Osteoblast (primary cell): ENCODE measurements at regions not wholly inside any gene's neighbourhood (a gene's known extent, or its start where the extent isn't known, plus 50 kb on each side); places are given as distances from the start of the nearest gene placed in this dataset.

ENCODE experiments used
- DNase-seq: peaks from one replicate; pipeline ENCODE4 v3.0.0; 2011; ENCODE audit warnings: low spot score, mixed read lengths; ENCODE audit not compliant: insufficient read length; ENCODE audit errors: missing footprints
- H2AFZ ChIP-seq: 2 replicates; pipeline ENCODE4 v1.6.0; 2011; ENCODE audit warnings: mild to moderate bottlenecking, low read length
- H3K27ac ChIP-seq: 2 replicates; pipeline ENCODE4 v1.5.1; 2011; ENCODE audit warnings: mild to moderate bottlenecking, low read depth, low read length, moderate library complexity
- H3K27me3 ChIP-seq: 2 replicates; pipeline ENCODE4 v1.6.0; 2012; ENCODE audit warnings: mild to moderate bottlenecking, control low read depth, inconsistent platforms, low read length, moderate library complexity; ENCODE audit not compliant: insufficient read depth
- H3K36me3 ChIP-seq: 2 replicates; pipeline ENCODE4 v1.5.1; 2011; ENCODE audit warnings: mild to moderate bottlenecking, low read length, control low read depth, moderate library complexity; ENCODE audit not compliant: insufficient read depth
- H3K4me1 ChIP-seq: 2 replicates; pipeline ENCODE4 v1.5.1; 2011; ENCODE audit warnings: mild to moderate bottlenecking, low read length, control low read depth, moderate library complexity; ENCODE audit not compliant: insufficient read depth
- H3K4me2 ChIP-seq: 2 replicates; pipeline ENCODE4 v1.6.0; 2011; ENCODE audit warnings: mild to moderate bottlenecking, low read length; ENCODE audit not compliant: insufficient read depth
- H3K4me3 ChIP-seq: fragments of 200-600 bp; sonication (generic); 3 replicates; pipeline ENCODE4 v1.5.1; 2012; ENCODE audit warnings: mild to moderate bottlenecking, low read length, inconsistent platforms; ENCODE audit not compliant: insufficient read depth
- H3K79me2 ChIP-seq: 2 replicates; pipeline ENCODE4 v1.6.0; 2012; ENCODE audit warnings: mild to moderate bottlenecking, low read length, control low read depth, inconsistent platforms; ENCODE audit not compliant: insufficient read depth
- H3K9me3 ChIP-seq: 2 replicates; pipeline ENCODE4 v1.5.1; 2011; ENCODE audit warnings: low read depth, low read length, control low read depth
- H4K20me1 ChIP-seq: 2 replicates; pipeline ENCODE4 v1.6.0; 2012; ENCODE audit warnings: mild to moderate bottlenecking, low read length, control low read depth; ENCODE audit not compliant: insufficient read depth
- TF ChIP-seq, protein P1 (sequence below): IDR thresholded peaks from 2 replicates; pipeline ENCODE4 v1.5.1; 2011; ENCODE audit warnings: mild to moderate bottlenecking, low read depth, low read length, moderate library complexity; ENCODE audit errors: extremely low read depth

DNA sequence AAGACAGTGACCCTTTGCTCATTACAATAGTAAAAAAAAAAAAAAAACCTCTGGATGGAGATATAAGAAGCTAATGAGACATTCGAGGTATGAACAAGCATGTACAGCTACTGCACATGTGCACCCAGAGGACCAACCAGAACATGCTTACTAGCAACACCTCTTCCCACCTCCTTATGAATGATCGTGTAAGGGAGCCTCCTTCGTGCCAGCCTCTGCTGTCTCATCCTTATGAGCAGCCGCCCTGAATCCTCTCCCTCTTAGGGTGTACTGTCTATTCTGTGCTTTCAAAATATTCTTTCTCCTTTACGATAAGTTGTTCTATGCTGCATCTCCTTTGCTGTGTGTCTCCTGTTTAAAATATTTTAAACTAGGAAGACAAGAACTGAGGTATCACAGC, 91.4 kb upstream of the ACSL3 start:
- Histone ChIP-seq H3K4me1 (no peaks in the 10 kb centered on the region), H3K36me3 (no peaks in the 10 kb centered on the region), H3K79me2 (no peaks in the 10 kb centered on the region), H3K4me3 (no peak overlapping the region), H3K9me3 (no peaks in the 10 kb centered on the region), H3K27me3 (no peaks in the 10 kb centered on the region), H3K27ac (no peak overlapping the region), H2AFZ (no peak overlapping the region), H4K20me1 (no peaks in the 10 kb centered on the region), H3K4me2 (no peak overlapping the region)
- DNase-seq, result no peak
- TF ChIP-seq, protein P1, sequence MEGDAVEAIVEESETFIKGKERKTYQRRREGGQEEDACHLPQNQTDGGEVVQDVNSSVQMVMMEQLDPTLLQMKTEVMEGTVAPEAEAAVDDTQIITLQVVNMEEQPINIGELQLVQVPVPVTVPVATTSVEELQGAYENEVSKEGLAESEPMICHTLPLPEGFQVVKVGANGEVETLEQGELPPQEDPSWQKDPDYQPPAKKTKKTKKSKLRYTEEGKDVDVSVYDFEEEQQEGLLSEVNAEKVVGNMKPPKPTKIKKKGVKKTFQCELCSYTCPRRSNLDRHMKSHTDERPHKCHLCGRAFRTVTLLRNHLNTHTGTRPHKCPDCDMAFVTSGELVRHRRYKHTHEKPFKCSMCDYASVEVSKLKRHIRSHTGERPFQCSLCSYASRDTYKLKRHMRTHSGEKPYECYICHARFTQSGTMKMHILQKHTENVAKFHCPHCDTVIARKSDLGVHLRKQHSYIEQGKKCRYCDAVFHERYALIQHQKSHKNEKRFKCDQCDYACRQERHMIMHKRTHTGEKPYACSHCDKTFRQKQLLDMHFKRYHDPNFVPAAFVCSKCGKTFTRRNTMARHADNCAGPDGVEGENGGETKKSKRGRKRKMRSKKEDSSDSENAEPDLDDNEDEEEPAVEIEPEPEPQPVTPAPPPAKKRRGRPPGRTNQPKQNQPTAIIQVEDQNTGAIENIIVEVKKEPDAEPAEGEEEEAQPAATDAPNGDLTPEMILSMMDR, result no peak

DNA sequence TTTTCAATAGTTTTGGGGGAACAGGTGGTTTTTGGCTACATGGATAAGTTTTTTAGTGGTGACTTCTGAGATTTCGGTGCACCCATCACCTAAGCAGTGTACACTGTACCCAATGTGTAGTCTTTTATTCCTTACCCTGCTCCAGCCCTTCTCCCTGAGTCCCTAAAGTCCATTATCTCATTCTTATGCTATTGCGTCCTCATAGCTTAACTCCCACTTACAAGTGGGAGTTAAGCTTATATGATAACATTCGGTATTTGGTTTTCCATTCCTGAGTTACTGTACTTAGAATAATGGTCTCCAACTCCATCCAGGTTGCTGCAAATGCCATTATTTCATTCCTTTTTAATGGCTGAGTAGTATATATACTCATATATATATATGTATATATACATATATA, 90.9 kb upstream of the ACSL3 start:
- TF ChIP-seq, protein P1, result no peak
- H3K79me2 ChIP-seq, result no peaks in the 10 kb centered on the region

DNA sequence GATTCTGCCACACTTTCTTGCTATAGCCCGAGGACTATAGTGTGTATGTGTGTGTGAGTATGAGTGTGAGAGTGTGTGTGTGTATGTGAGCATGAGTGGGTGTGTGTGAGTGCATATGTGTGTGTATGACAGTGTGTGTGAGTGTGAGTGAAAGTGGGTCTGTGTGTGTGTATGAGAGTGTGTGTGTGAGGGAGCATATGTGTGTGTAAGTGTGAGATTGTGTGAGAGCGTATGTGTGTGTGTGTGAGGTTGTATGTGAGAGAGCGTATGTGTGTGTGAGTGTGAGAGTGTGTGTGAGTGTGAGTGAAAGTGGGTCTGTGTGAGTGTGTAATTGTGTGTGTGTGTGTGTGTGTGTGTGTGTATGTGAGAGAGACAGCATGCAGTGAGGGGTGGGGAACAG, 89.0 kb upstream of the ACSL3 start:
- TF ChIP-seq, protein P1, result no peak
- no peak overlapping the region for H3K4me2 ChIP-seq
- no peaks in the 10 kb centered on the region for H4K20me1 ChIP-seq
- no peaks in the 10 kb centered on the region for H3K79me2 ChIP-seq
- H3K9me3 ChIP-seq, result no peaks in the 10 kb centered on the region
- DNase-seq, result no peak
- H3K4me3 ChIP-seq, result no peak overlapping the region
- no peaks in the 10 kb centered on the region for H3K4me1 ChIP-seq
- no peak overlapping the region for H2AFZ ChIP-seq
- no peak overlapping the region for H3K27ac ChIP-seq
- H3K36me3 ChIP-seq, result no peaks in the 10 kb centered on the region
- no peaks in the 10 kb centered on the region for H3K27me3 ChIP-seq

More for the DNA sequence above, 90.9 kb upstream of the ACSL3 start:
- H3K4me2 ChIP-seq, result no peak overlapping the region
- no peaks in the 10 kb centered on the region for H4K20me1 ChIP-seq
- no peaks in the 10 kb centered on the region for H3K9me3 ChIP-seq
- H3K4me1 ChIP-seq, result no peaks in the 10 kb centered on the region
- no peak overlapping the region for H3K27ac ChIP-seq
- H2AFZ ChIP-seq, result no peak overlapping the region
- DNase-seq, result no peak
- H3K4me3 ChIP-seq, result no peak overlapping the region
- no peaks in the 10 kb centered on the region for H3K27me3 ChIP-seq
- H3K36me3 ChIP-seq, result no peaks in the 10 kb centered on the region

DNA sequence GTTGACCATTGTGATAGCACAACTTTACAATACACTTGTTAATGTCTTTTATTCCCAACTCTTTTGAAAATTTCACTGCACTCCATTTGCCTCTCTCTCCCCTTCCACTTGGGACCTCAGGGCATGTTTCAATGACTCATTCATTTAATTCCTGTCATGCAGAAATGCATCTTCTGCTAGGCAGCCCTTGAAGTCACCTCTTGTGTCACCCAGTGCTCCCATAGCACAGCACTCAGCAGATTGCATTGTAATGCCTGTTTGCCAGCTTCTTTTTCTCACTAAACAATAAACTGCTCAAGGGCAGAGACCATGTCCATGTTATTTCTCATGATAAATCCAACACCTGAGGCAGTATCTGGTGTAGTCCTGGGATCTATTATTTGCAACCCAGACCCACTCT, 85.9 kb upstream of the ACSL3 start:
- no peak for DNase-seq

More for the DNA sequence above, 85.9 kb upstream of the ACSL3 start:
- H3K27ac ChIP-seq, result no peak overlapping the region
- no peaks in the 10 kb centered on the region for H3K36me3 ChIP-seq
- H3K4me1 ChIP-seq, result no peaks in the 10 kb centered on the region
- no peak overlapping the region for H3K4me2 ChIP-seq
- H3K79me2 ChIP-seq, result no peaks in the 10 kb centered on the region
- TF ChIP-seq, protein P1, result no peak
- H2AFZ ChIP-seq, result no peak overlapping the region
- H3K4me3 ChIP-seq, result no peak overlapping the region
- H3K27me3 ChIP-seq, result no peaks in the 10 kb centered on the region
- H3K9me3 ChIP-seq, result no peaks in the 10 kb centered on the region
- no peaks in the 10 kb centered on the region for H4K20me1 ChIP-seq
